Choroid plexus epithelial cell (primary cell): ENCODE measurements at regions not wholly inside any gene's neighbourhood (a gene's known extent, or its start where the extent isn't known, plus 50 kb on each side); places are given as distances from the start of the nearest gene placed in this dataset.

Experiments
- DNase-seq: peaks from one replicate; pipeline ENCODE4 v3.0.0-alpha.2; 2010; ENCODE audit warnings: low read depth
- H3K4me3 ChIP-seq: 2 replicates; pipeline ENCODE4 v1.5.1; 2011; ENCODE audit warnings: low read depth, mild to moderate bottlenecking, control low read depth, low read length, moderate library complexity
- CTCF ChIP-seq: conservative IDR thresholded peaks from 2 replicates; pipeline ENCODE4 v1.5.1; 2011; ENCODE audit warnings: low read depth, mild to moderate bottlenecking, control low read depth, inconsistent platforms, low read length, moderate library complexity

- DNase-seq: no peak
- H3K4me3 ChIP-seq: no peak overlapping the region
- no peak for TF ChIP-seq CTCF
These were observed 50.5 kb downstream of the PALM2AKAP2 start for GRCh38 chr9:109830545-109830944.

GRCh38 chr9:109831998-109832658 is 52.1 kb downstream of the PALM2AKAP2 start:
- no peak for TF ChIP-seq CTCF
- DNase-seq: no peak
- no peak overlapping the region for H3K4me3 ChIP-seq

GRCh38 chr9:109834855-109835254 is 54.9 kb downstream of the PALM2AKAP2 start:
- DNase-seq: no peak
- no peak overlapping the region for H3K4me3 ChIP-seq
- no peak for TF ChIP-seq CTCF

- DNase-seq: no peak
- H3K4me3 ChIP-seq: no peak overlapping the region
- no peak for TF ChIP-seq CTCF
These were observed 63.6 kb downstream of the PALM2AKAP2 start for GRCh38 chr9:109843641-109844040.

GRCh38 chr9:109845226-109845625 is 65.2 kb downstream of the PALM2AKAP2 start:
- H3K4me3 ChIP-seq: no peak overlapping the region
- no peak for TF ChIP-seq CTCF
- no peak for DNase-seq

- no peak for DNase-seq
- no peak for TF ChIP-seq CTCF
- H3K4me3 ChIP-seq: no peak overlapping the region
These were observed 66.8 kb downstream of the PALM2AKAP2 start for GRCh38 chr9:109846776-109847175.

GRCh38 chr9:109852556-109852955 is 72.6 kb downstream of the PALM2AKAP2 start:
- no peak overlapping the region for H3K4me3 ChIP-seq
- DNase-seq: no peak
- TF ChIP-seq CTCF: no peak
